Loucy (cell line): ENCODE measurements at regions not wholly inside any gene's neighbourhood (a gene's known extent, or its start where the extent isn't known, plus 50 kb on each side); places are given as distances from the start of the nearest gene placed in this dataset.

Experiments
- H2AFZ ChIP-seq: fragments of 200-600 bp; sonication (generic); 2 replicates; pipeline ENCODE4 v1.6.0; 2016; ENCODE audit warnings: antibody characterized with exemption, mild to moderate bottlenecking, low read length, moderate library complexity
- H3F3A ChIP-seq: fragments of 200-600 bp; 2 replicates; pipeline ENCODE4 v1.6.0; 2016; ENCODE audit warnings: antibody characterized with exemption, low read depth, mild to moderate bottlenecking
- H3K27me3 ChIP-seq: fragments of 200-600 bp; sonication (generic); 2 replicates; pipeline ENCODE4 v1.6.1; 2014; ENCODE audit warnings: low read length, mild to moderate bottlenecking; ENCODE audit not compliant: insufficient read depth, poor library complexity, severe bottlenecking
- H3K36me3 ChIP-seq: fragments of 200-600 bp; sonication (generic); 2 replicates; pipeline ENCODE4 v1.6.1; 2016; ENCODE audit warnings: low read length; ENCODE audit not compliant: insufficient read depth
- H3K4me1 ChIP-seq: fragments of 200-600 bp; sonication (generic); 2 replicates; pipeline ENCODE4 v1.5.1; 2014; ENCODE audit warnings: low read length, mild to moderate bottlenecking; ENCODE audit not compliant: insufficient read depth, poor library complexity, severe bottlenecking
- H3K4me2 ChIP-seq: fragments of 200-600 bp; sonication (generic); 2 replicates; pipeline ENCODE4 v1.6.0; 2014; ENCODE audit warnings: antibody characterized with exemption, low read length, low read depth, mild to moderate bottlenecking; ENCODE audit not compliant: poor library complexity, severe bottlenecking
- H3K4me3 ChIP-seq: fragments of 200-600 bp; sonication (generic); 2 replicates; pipeline ENCODE4 v1.5.1; 2014; ENCODE audit warnings: low read length, mild to moderate bottlenecking, mixed read lengths; ENCODE audit not compliant: poor library complexity, severe bottlenecking
- H3K79me2 ChIP-seq: fragments of 200-600 bp; sonication (generic); 2 replicates; pipeline ENCODE4 v1.6.1; 2014; ENCODE audit warnings: low read length; ENCODE audit not compliant: insufficient read depth
- H3K9ac ChIP-seq: fragments of 200-600 bp; sonication (generic); 2 replicates; pipeline ENCODE4 v1.6.0; 2014; ENCODE audit warnings: mild to moderate bottlenecking, low read depth, low read length, moderate library complexity; ENCODE audit not compliant: poor library complexity, severe bottlenecking
- H3K9me2 ChIP-seq: fragments of 200-600 bp; sonication (generic); replicated peaks from 2 replicates; pipeline ENCODE4 v1.6.1; 2016; ENCODE audit warnings: low read depth, low read length, mixed read lengths
- H3K9me3 ChIP-seq: fragments of 200-600 bp; sonication (generic); 2 replicates; pipeline ENCODE4 v1.6.1; 2014; ENCODE audit warnings: mild to moderate bottlenecking, antibody characterized with exemption, low read length, low read depth; ENCODE audit not compliant: insufficient read depth
- H4K20me1 ChIP-seq: fragments of 200-600 bp; sonication (generic); 2 replicates; pipeline ENCODE4 v1.6.0; 2014; ENCODE audit warnings: antibody characterized with exemption, low read length, mild to moderate bottlenecking; ENCODE audit not compliant: insufficient read depth, poor library complexity, severe bottlenecking
- CTCF ChIP-seq: fragments of 200-600 bp; sonication (generic); conservative IDR thresholded peaks from 2 replicates; pipeline ENCODE4 v1.5.1; 2014; ENCODE audit warnings: mild to moderate bottlenecking, antibody characterized with exemption, low read length
- EZH2phosphoT487 ChIP-seq: fragments of 200-600 bp; IDR thresholded peaks from 2 replicates; pipeline ENCODE4 v1.6.1; 2018; ENCODE audit warnings: antibody characterized with exemption, mild to moderate bottlenecking, moderate library complexity, borderline replicate concordance

GRCh38 chr6:156410649-156411048 lies 366.5 kb upstream of the ARID1B start:
- Histone ChIP-seq H2AFZ (no peak overlapping the region), H3K4me2 (no peak overlapping the region), H3K9ac (no peak overlapping the region), H3K4me3 (no peak overlapping the region), H3K9me2 (no peaks in the 10 kb centered on the region), H3K4me1 (no peaks in the 10 kb centered on the region), H3K27me3 (no peaks in the 10 kb centered on the region), H3K9me3 (0 out of 2 replicates have a peak, but pooled peaks cover 4% of the 10 kb centered on the region), H3K79me2 (no peaks in the 10 kb centered on the region), H3F3A (no peaks in the 10 kb centered on the region), H4K20me1 (no peaks in the 10 kb centered on the region), H3K36me3 (no peaks in the 10 kb centered on the region)
- no peak for TF ChIP-seq EZH2phosphoT487
- peak; percentile 48 for TF ChIP-seq CTCF

GRCh38 chr6:156408655-156409054 lies 368.5 kb upstream of the ARID1B start:
- H3K4me3 ChIP-seq, result no peak overlapping the region
- H3K79me2 ChIP-seq, result no peaks in the 10 kb centered on the region
- no peaks in the 10 kb centered on the region for H3K4me1 ChIP-seq
- 0 out of 2 replicates have a peak, but pooled peaks cover 4% of the 10 kb centered on the region for H3K9me3 ChIP-seq
- TF ChIP-seq CTCF, result no peak
- no peak for TF ChIP-seq EZH2phosphoT487
- H3K27me3 ChIP-seq, result no peaks in the 10 kb centered on the region
- H3K4me2 ChIP-seq, result no peak overlapping the region
- H2AFZ ChIP-seq, result no peak overlapping the region
- no peak overlapping the region for H3K9ac ChIP-seq
- H3K36me3 ChIP-seq, result no peaks in the 10 kb centered on the region
- no peaks in the 10 kb centered on the region for H3F3A ChIP-seq
- no peaks in the 10 kb centered on the region for H3K9me2 ChIP-seq
- H4K20me1 ChIP-seq, result no peaks in the 10 kb centered on the region

- Histone ChIP-seq H3K4me3 (no peak overlapping the region), H3K27me3 (no peaks in the 10 kb centered on the region), H3K79me2 (no peaks in the 10 kb centered on the region), H3K9ac (no peak overlapping the region), H3K36me3 (no peaks in the 10 kb centered on the region), H4K20me1 (no peaks in the 10 kb centered on the region), H2AFZ (no peak overlapping the region), H3K4me1 (no peaks in the 10 kb centered on the region), H3F3A (no peaks in the 10 kb centered on the region), H3K9me2 (no peaks in the 10 kb centered on the region), H3K9me3 (0 out of 2 replicates have a peak, but pooled peaks cover 4% of the 10 kb centered on the region), H3K4me2 (no peak overlapping the region)
- TF ChIP-seq EZH2phosphoT487 (no peak), CTCF (no peak)
These were observed 369.8 kb upstream of the ARID1B start for GRCh38 chr6:156407334-156407733.
